ENCODE measurements at regions not wholly inside any gene's neighbourhood (a gene's known extent, or its start where the extent isn't known, plus 50 kb on each side); places are given as distances from the start of the nearest gene placed in this dataset.

DNA sequence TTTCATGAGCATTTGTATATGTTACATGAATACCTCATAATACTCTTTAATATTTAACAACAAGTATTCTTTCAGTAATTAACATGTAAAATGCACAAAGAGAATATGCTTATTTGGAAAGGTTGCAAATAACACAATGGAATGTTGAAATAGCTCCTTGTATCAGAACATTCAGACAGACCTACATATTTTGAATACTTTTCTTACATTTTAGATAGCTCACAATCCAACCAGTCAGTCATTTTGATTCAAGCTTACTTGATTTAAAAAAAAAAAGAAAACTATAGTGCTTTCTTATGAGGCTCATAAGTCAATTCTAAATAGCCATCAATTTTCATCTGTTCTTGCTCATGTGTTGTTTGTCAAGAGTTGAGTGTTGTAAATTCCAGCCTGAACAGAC, 518.8 kb downstream of the ADGRL2 start:
- Mint-ChIP-seq H3K4me3 (ENCODE audit: unreplicated experiment) (no peak overlapping the region), H3K27me3 (ENCODE audit: unreplicated experiment) (no peaks in the 10 kb centered on the region), H3K4me1 (ENCODE audit: unreplicated experiment) (peaks cover 39% of the 10 kb centered on the region), H3K36me3 (ENCODE audit: unreplicated experiment) (no peaks in the 10 kb centered on the region), H3K27ac (ENCODE audit: unreplicated experiment) (no peak overlapping the region), H3K9me3 (ENCODE audit: unreplicated experiment) (no peaks in the 10 kb centered on the region)
- TF ChIP-seq, protein P1, sequence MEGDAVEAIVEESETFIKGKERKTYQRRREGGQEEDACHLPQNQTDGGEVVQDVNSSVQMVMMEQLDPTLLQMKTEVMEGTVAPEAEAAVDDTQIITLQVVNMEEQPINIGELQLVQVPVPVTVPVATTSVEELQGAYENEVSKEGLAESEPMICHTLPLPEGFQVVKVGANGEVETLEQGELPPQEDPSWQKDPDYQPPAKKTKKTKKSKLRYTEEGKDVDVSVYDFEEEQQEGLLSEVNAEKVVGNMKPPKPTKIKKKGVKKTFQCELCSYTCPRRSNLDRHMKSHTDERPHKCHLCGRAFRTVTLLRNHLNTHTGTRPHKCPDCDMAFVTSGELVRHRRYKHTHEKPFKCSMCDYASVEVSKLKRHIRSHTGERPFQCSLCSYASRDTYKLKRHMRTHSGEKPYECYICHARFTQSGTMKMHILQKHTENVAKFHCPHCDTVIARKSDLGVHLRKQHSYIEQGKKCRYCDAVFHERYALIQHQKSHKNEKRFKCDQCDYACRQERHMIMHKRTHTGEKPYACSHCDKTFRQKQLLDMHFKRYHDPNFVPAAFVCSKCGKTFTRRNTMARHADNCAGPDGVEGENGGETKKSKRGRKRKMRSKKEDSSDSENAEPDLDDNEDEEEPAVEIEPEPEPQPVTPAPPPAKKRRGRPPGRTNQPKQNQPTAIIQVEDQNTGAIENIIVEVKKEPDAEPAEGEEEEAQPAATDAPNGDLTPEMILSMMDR (IDR thresholded peaks at IDR 0.05), result no peak
- no peak for DNase-seq (ENCODE audit: extremely low spot score, unreplicated experiment)

DNA sequence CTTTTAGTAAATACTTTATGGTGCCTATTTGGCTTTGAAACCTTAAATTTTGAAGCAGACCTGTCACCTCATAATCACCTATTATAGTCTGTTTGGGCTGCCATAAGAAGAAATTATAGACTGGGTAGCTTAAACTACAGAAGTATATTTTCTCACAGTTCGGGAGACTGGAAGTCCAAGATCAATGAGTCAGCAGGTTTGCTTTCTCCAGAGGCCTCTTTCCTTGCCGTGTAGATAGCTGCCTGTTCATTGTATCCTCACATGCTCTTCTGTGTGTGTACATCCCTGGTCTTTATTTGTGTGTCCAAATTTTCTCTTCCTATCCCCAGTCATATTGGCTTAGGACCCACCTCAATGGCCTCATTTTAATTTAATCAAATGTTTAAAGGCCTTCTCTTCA, 518.2 kb downstream of the ADGRL2 start:
- Mint-ChIP-seq H3K4me1 (ENCODE audit: unreplicated experiment) (peaks cover 39% of the 10 kb centered on the region), H3K36me3 (ENCODE audit: unreplicated experiment) (no peaks in the 10 kb centered on the region), H3K4me3 (ENCODE audit: unreplicated experiment) (no peak overlapping the region), H3K27ac (ENCODE audit: unreplicated experiment) (peak overlapping the region; percentile 54), H3K27me3 (ENCODE audit: unreplicated experiment) (no peaks in the 10 kb centered on the region), H3K9me3 (ENCODE audit: unreplicated experiment) (no peaks in the 10 kb centered on the region)
- TF ChIP-seq, protein P1 (IDR thresholded peaks at IDR 0.05), result no peak
- no peak for DNase-seq (ENCODE audit: extremely low spot score, unreplicated experiment)

DNA sequence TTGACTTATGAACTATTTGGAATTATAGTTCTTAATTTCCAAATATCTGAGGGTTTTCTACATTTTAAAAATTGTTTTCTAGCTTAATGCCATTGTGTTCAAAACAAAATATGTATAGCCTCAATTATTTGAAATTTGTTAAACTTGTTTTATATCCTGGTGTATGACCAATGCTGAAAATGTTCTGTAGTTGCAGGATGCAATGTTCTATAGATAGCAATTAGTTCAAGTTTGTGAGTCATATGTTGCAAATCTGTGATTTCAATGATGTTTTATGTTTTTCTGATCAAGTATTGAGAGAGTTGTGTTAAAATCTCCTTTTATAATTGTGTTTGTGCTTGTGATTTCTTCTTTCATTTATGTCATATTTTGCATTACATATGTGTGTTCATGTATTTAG, 517.5 kb downstream of the ADGRL2 start:
- no peak for DNase-seq (ENCODE audit: extremely low spot score, unreplicated experiment)
- Mint-ChIP-seq H3K4me1 (ENCODE audit: unreplicated experiment) (peaks cover 35% of the 10 kb centered on the region), H3K27me3 (ENCODE audit: unreplicated experiment) (no peaks in the 10 kb centered on the region), H3K4me3 (ENCODE audit: unreplicated experiment) (no peak overlapping the region), H3K27ac (ENCODE audit: unreplicated experiment) (no peak overlapping the region), H3K9me3 (ENCODE audit: unreplicated experiment) (no peaks in the 10 kb centered on the region), H3K36me3 (ENCODE audit: unreplicated experiment) (no peaks in the 10 kb centered on the region)
- TF ChIP-seq, protein P1 (IDR thresholded peaks at IDR 0.05), result no peak

DNA sequence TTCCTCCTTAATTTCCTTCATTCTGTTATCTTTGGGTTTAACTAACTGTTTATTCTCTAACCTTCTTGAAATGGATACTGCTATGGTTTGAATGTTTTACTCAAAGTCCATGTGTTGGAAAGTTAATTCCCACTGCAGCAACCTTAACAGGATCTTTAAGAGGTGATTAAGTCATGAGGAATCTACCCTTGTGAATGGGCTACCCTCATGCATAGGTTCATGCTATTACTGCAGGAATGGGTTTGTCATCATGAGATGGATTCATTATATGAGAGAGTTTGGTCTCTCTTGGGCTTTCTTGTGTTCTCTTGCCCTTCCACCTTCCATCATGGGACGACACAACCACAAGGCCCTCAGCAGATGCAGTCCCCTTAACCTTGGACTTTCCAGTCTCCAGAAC, 516.9 kb downstream of the ADGRL2 start:
- H3K9me3 Mint-ChIP-seq (ENCODE audit: unreplicated experiment), result no peaks in the 10 kb centered on the region
- H3K27me3 Mint-ChIP-seq (ENCODE audit: unreplicated experiment), result no peaks in the 10 kb centered on the region
- H3K27ac Mint-ChIP-seq (ENCODE audit: unreplicated experiment), result no peak overlapping the region
- no peak overlapping the region for H3K4me3 Mint-ChIP-seq (ENCODE audit: unreplicated experiment)
- DNase-seq (ENCODE audit: extremely low spot score, unreplicated experiment), result no peak
- H3K36me3 Mint-ChIP-seq (ENCODE audit: unreplicated experiment), result no peaks in the 10 kb centered on the region
- peaks cover 30% of the 10 kb centered on the region for H3K4me1 Mint-ChIP-seq (ENCODE audit: unreplicated experiment)
- TF ChIP-seq, protein P1 (IDR thresholded peaks at IDR 0.05), result no peak

DNA sequence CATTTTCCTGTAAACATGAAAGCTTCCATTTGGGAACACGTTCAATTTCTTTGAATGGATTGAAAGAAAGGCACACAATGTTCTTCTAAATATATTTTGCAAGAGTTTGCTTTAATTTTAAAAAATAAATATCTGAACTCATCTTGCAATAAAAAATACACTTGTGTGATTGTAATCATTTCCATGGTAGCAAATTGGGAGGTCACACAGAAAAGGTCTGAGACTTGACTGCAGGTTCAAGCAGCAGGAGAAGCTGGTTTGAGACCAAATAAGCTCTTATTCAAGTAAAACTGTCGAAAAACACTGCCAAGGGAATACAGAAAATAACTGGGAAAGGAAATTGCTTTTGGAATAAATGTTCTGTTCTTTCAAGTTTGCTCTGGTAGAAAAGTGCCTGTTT, 498.9 kb downstream of the ADGRL2 start:
- TF ChIP-seq, protein P1 (IDR thresholded peaks at IDR 0.05), result no peak
- Mint-ChIP-seq H3K27me3 (ENCODE audit: unreplicated experiment) (no peaks in the 10 kb centered on the region), H3K9me3 (ENCODE audit: unreplicated experiment) (peaks cover 7% of the 10 kb centered on the region), H3K36me3 (ENCODE audit: unreplicated experiment) (no peaks in the 10 kb centered on the region), H3K4me3 (ENCODE audit: unreplicated experiment) (no peak overlapping the region), H3K4me1 (ENCODE audit: unreplicated experiment) (peaks cover 4% of the 10 kb centered on the region), H3K27ac (ENCODE audit: unreplicated experiment) (no peak overlapping the region)
- DNase-seq (ENCODE audit: extremely low spot score, unreplicated experiment), result no peak

All from osteocyte (in vitro differentiated cells).